Vagina (tissue), 2 donors: ENCODE measurements at regions not wholly inside any gene's neighbourhood (a gene's known extent, or its start where the extent isn't known, plus 50 kb on each side); places are given as distances from the start of the nearest gene placed in this dataset.

Experiments
- POLR2A ChIP-seq, 2 donors: fragments of 450-650 bp; IDR thresholded peaks; one replicate each; pipeline ENCODE4 v1.6.1; 2017; ENCODE audit warnings: antibody characterized with exemption in 2 of 2, mild to moderate bottlenecking in 2 of 2, moderate library complexity in 2 of 2
- TF ChIP-seq, protein P1 (sequence below), 3 experiments: fragments of 450-650 bp in 2 of 3; fragments of 200-600 bp in 1 of 3; sonication (generic) in 1 of 3; IDR thresholded peaks; one replicate each; pipeline ENCODE4 v1.5.1; 2017 to 2019; ENCODE audit warnings: antibody characterized with exemption in 3 of 3, mild to moderate bottlenecking in 2 of 3, moderate library complexity in 2 of 3

DNA sequence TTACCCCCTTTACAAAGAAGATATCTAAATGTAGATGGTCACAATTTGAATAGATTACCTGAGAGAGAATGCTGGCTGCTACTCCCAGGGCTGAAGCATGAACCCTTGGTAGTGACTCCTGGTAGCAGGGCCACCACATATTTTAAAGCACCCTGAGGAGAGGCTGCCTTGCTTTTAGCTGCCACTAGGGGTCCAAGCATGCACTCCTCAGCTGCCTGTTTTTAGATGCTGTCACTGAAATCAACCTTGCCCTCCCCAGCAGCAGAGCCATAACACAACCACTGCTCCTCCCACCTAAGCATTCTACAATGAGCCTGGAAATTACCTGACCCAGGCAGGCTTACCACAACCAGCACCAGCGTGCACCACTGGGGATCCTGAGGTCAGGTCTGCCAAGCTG lies 850.9 kb downstream of the FAM133A start:
- TF ChIP-seq, protein P1, sequence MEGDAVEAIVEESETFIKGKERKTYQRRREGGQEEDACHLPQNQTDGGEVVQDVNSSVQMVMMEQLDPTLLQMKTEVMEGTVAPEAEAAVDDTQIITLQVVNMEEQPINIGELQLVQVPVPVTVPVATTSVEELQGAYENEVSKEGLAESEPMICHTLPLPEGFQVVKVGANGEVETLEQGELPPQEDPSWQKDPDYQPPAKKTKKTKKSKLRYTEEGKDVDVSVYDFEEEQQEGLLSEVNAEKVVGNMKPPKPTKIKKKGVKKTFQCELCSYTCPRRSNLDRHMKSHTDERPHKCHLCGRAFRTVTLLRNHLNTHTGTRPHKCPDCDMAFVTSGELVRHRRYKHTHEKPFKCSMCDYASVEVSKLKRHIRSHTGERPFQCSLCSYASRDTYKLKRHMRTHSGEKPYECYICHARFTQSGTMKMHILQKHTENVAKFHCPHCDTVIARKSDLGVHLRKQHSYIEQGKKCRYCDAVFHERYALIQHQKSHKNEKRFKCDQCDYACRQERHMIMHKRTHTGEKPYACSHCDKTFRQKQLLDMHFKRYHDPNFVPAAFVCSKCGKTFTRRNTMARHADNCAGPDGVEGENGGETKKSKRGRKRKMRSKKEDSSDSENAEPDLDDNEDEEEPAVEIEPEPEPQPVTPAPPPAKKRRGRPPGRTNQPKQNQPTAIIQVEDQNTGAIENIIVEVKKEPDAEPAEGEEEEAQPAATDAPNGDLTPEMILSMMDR (IDR thresholded peaks at IDR 0.05) = no peak
- no peak for TF ChIP-seq POLR2A (IDR thresholded peaks at IDR 0.05)
